NCI-H1092 (cell line): ENCODE measurements at regions not wholly inside any gene's neighbourhood (a gene's known extent, or its start where the extent isn't known, plus 50 kb on each side); places are given as distances from the start of the nearest gene placed in this dataset.
"Not testable (repeated sequence)": the region's sequence is repeated elsewhere in the genome, so short reads cannot be mapped to it uniquely, and the experiment has no call there.

ENCODE experiments used
- DNase-seq: peaks from one replicate; lab custom pipeline; 2025; lab: John Stamatoyannopoulos, UW

- DNase-seq = not testable (repeated sequence)
These were observed 51.3 kb upstream of the CSPG4 start for GRCh38 chr15:75763635-75764600.

- DNase-seq = no peak
These were observed 50.5 kb upstream of the CSPG4 start for GRCh38 chr15:75763137-75763611.
